HepG2 (cell line): ENCODE measurements at regions not wholly inside any gene's neighbourhood (a gene's known extent, or its start where the extent isn't known, plus 50 kb on each side); places are given as distances from the start of the nearest gene placed in this dataset.

ENCODE experiments used
- ATAC-seq: fragments of 200-7000 bp; cut with Tn5 transposase; 3 replicates; pipeline ENCODE4 v1.9.1; 2020; ENCODE audit warnings: mild to moderate bottlenecking, moderate library complexity
- BruUV-seq: library from RNA; stranded (reverse); fragments of 400-500 nt; replicated peaks from 2 replicates; lab custom pipeline; 2021; lab: Mats Ljungman, UMichigan
- CTCF ChIA-PET: fragments of 300-600 bp; formaldehyde crosslinking; extraction: SDS; loops from one replicate; lab custom pipeline; 2021; ENCODE audit warnings: low total read pairs, inconsistent platforms, low intra/inter-chr PET ratio; lab: Yijun Ruan, JAX
- POLR2A ChIA-PET: fragments of 350-600 bp; sonication (Branson Sonifier 250); formaldehyde crosslinking; loops from one replicate; lab custom pipeline; 2020; ENCODE audit warnings: antibody characterized with exemption, inconsistent platforms; lab: Yijun Ruan, JAX
- DNase-seq: peaks from one replicate; pipeline ENCODE4 v3.0.0-alpha.2; 2015; ENCODE audit warnings: low spot score
- FAIRE-seq: peaks from 3 replicates; lab custom pipeline; 2011; peaks lifted over from hg19 to GRCh38; lab: Jason Lieb, UNC
- H2AFZ ChIP-seq: one replicate; pipeline ENCODE4 v1.6.1; 2011; ENCODE audit warnings: low read length, inconsistent platforms
- H3K27ac ChIP-seq: fragments of 300-600 bp; 3 replicates; pipeline ENCODE4 v1.8.0; 2011; ENCODE audit warnings: mixed run types, mild to moderate bottlenecking, mixed read lengths, low read length, inconsistent platforms; ENCODE audit not compliant: insufficient read depth; ENCODE audit errors: extremely low read length
- H3K27me3 ChIP-seq, 2 experiments: fragments of 200-600 bp in 1 of 2; 2 replicates in 1 of 2; 3 replicates in 1 of 2; pipeline versions ENCODE4 v1.6.0 to v1.8.0; 2011; ENCODE audit warnings: low read length in 2 of 2, mild to moderate bottlenecking in 2 of 2, moderate library complexity in 2 of 2, inconsistent platforms in 1 of 2; ENCODE audit not compliant: insufficient read depth in 2 of 2, control insufficient read depth in 1 of 2
- H3K36me3 ChIP-seq, 2 experiments: fragments of 200-600 bp in 1 of 2; replicated peaks in 1 of 2; 2 replicates in 1 of 2; 3 replicates in 1 of 2; pipeline versions ENCODE4 v1.5.1 to v1.8.0; 2011; ENCODE audit warnings: low read length in 2 of 2, inconsistent platforms in 1 of 2; ENCODE audit not compliant: insufficient read depth in 2 of 2, control insufficient read depth in 1 of 2
- H3K4me1 ChIP-seq: 2 replicates; pipeline ENCODE4 v1.5.1; 2012; ENCODE audit warnings: low read length, inconsistent platforms; ENCODE audit not compliant: insufficient read depth
- H3K4me2 ChIP-seq: 2 replicates; pipeline ENCODE4 v1.6.0; 2011; ENCODE audit warnings: low read depth, low read length, inconsistent platforms
- H3K4me3 ChIP-seq, 3 experiments: fragments of 200-600 bp in 1 of 3; sonication (generic), shearing (Covaris generic) in 1 of 3; replicated peaks in 1 of 3; 2 replicates each; pipeline ENCODE4 v1.5.1; 2011 to 2016; ENCODE audit warnings: low read length in 3 of 3, inconsistent platforms in 2 of 3, low read depth in 2 of 3, mild to moderate bottlenecking in 2 of 3, control low read depth in 1 of 3, mixed read lengths in 1 of 3; ENCODE audit not compliant: insufficient read depth in 1 of 3
- H3K79me2 ChIP-seq: one replicate; pipeline ENCODE4 v1.6.1; 2011; ENCODE audit warnings: low read length, inconsistent platforms; ENCODE audit not compliant: insufficient read depth
- H3K9ac ChIP-seq: 2 replicates; pipeline ENCODE4 v1.6.0; 2011; ENCODE audit warnings: mild to moderate bottlenecking, low read depth, low read length, inconsistent platforms; ENCODE audit not compliant: insufficient read depth
- H3K9me3 ChIP-seq: 2 replicates; pipeline ENCODE4 v1.5.1; 2012; ENCODE audit warnings: mild to moderate bottlenecking, low read length
- H4K20me1 ChIP-seq: 2 replicates; pipeline ENCODE4 v1.6.0; 2011; ENCODE audit warnings: inconsistent platforms, mild to moderate bottlenecking, low read length, moderate library complexity; ENCODE audit not compliant: insufficient read depth
- BCL6 ChIP-seq: IDR thresholded peaks from 2 replicates; pipeline ENCODE4 v1.6.1; 2016; ENCODE audit warnings: missing genetic modification reagents, missing compliant biosample characterization
- BORCS8-MEF2B ChIP-seq: sonication (generic); formaldehyde crosslinking; IDR thresholded peaks from 2 replicates; pipeline ENCODE4 v1.8.0; 2022; ENCODE audit warnings: mild to moderate bottlenecking, missing genetic modification reagents
- HMG20B ChIP-seq: conservative IDR thresholded peaks from 2 replicates; pipeline ENCODE4 v1.6.1; 2016; ENCODE audit warnings: missing genetic modification reagents, missing compliant biosample characterization
- HMGA1 ChIP-seq: sonication (generic); formaldehyde crosslinking; conservative IDR thresholded peaks from 2 replicates; pipeline ENCODE4 v1.4.0; 2020; ENCODE audit warnings: missing genetic modification reagents
- HNRNPUL1 ChIP-seq: fragments of 200-400 bp; formaldehyde crosslinking; IDR thresholded peaks from 2 replicates; pipeline ENCODE4 v1.6.1; 2017; ENCODE audit warnings: low read depth, mild to moderate bottlenecking, low read length, moderate library complexity
- SMC3 ChIP-seq: IDR thresholded peaks from 2 replicates; pipeline ENCODE4 v1.6.1; 2011; ENCODE audit warnings: low read length, improper control_type of control experiment
- SMYD3 ChIP-seq: sonication (generic); formaldehyde crosslinking; IDR thresholded peaks from 2 replicates; pipeline ENCODE4 v1.8.1; 2023; ENCODE audit warnings: mild to moderate bottlenecking, missing genetic modification reagents
- SOX5 ChIP-seq: IDR thresholded peaks from 2 replicates; pipeline ENCODE4 v1.6.1; 2016; ENCODE audit warnings: borderline replicate concordance
- TFAP4 ChIP-seq: sonication (generic); IDR thresholded peaks from 2 replicates; pipeline ENCODE4 v1.6.1; 2016; ENCODE audit warnings: low read depth, borderline replicate concordance
- THAP11 ChIP-seq: IDR thresholded peaks from 2 replicates; pipeline ENCODE4 v1.6.1; 2016; ENCODE audit warnings: missing biosample characterization, missing genetic modification reagents
- ZBED4 ChIP-seq: sonication (generic); formaldehyde crosslinking; IDR thresholded peaks from 2 replicates; pipeline ENCODE4 v1.4.0; 2020; ENCODE audit warnings: missing genetic modification reagents, borderline replicate concordance
- ZBTB25 ChIP-seq: IDR thresholded peaks from 2 replicates; pipeline ENCODE4 v1.6.1; 2018; ENCODE audit warnings: missing genetic modification reagents
- ZNF362 ChIP-seq: sonication (generic); formaldehyde crosslinking; IDR thresholded peaks from 2 replicates; pipeline ENCODE4 v1.4.0; 2020; ENCODE audit warnings: missing genetic modification reagents, mild to moderate bottlenecking, borderline replicate concordance
- ZNF451 ChIP-seq: sonication (generic); formaldehyde crosslinking; IDR thresholded peaks from 2 replicates; pipeline ENCODE4 v1.5.0; 2020; ENCODE audit warnings: mild to moderate bottlenecking, missing genetic modification reagents
- ZNF577 ChIP-seq: sonication (generic); formaldehyde crosslinking; IDR thresholded peaks from 2 replicates; pipeline ENCODE4 v1.4.0; 2020; ENCODE audit warnings: mild to moderate bottlenecking, low read depth, missing genetic modification reagents, borderline replicate concordance
- ZNF597 ChIP-seq: sonication (generic); formaldehyde crosslinking; IDR thresholded peaks from 2 replicates; pipeline ENCODE4 v1.5.0; 2020; ENCODE audit warnings: missing genetic modification reagents
- WGBS: methylation state at CpG from one replicate; pipeline ENCODE4 v1.1.6; 2017; ENCODE audit warnings: low lambda C conversion rate; 5-methylcytosine and 5-hydroxymethylcytosine counted together
- in situ Hi-C: cut with HindIII; loops from 2 replicates; pipeline ENCODE4 v1.10.0; 2017; ENCODE audit warnings: low pct_unique_long_range_greater_than_20kb; ENCODE audit not compliant: extremely low pct_ligation_motif_present
- intact Hi-C: fragments of 100-400 bp; cut with micrococcal nuclease; formaldehyde crosslinking; loops from one replicate; pipeline ENCODE4 v1.10.0; 2022; ENCODE audit not compliant: unreplicated experiment

GRCh38 chr18:38807915-38808314 lies 1242.3 kb upstream of the CELF4 start:
- no peak overlapping the region for H3K9ac ChIP-seq
- no peaks in the 10 kb centered on the region for H4K20me1 ChIP-seq
- TF ChIP-seq ZNF451 (CRISPR knock-in tag) (no peak), BORCS8-MEF2B (CRISPR knock-in tag) (no peak), ZBED4 (CRISPR knock-in tag) (no peak), HNRNPUL1 (no peak), THAP11 (no peak), HMG20B (CRISPR knock-in tag) (no peak), ZNF577 (CRISPR knock-in tag) (no peak), ZNF597 (CRISPR knock-in tag) (no peak), ZNF362 (CRISPR knock-in tag) (no peak), HMGA1 (CRISPR knock-in tag) (no peak), SMYD3 (CRISPR knock-in tag) (no peak), SMC3 (no peak), SOX5 (CRISPR knock-in tag) (no peak), BCL6 (CRISPR knock-in tag) (no peak), ZBTB25 (no peak), TFAP4 (no peak)
- POLR2A ChIA-PET = no interaction called here
- BruUV-seq = no TSS peak
- intact Hi-C loops (no loop called here), in situ Hi-C loops (no loop called here)
- no peak for FAIRE-seq
- H3K4me2 ChIP-seq = no peak overlapping the region
- no peak overlapping the region for H3K27ac ChIP-seq
- ATAC-seq = no peak
- H3K4me1 ChIP-seq = no peaks in the 10 kb centered on the region
- no peaks in the 10 kb centered on the region for H3K27me3 ChIP-seq
- H3K9me3 ChIP-seq = no peaks in the 10 kb centered on the region
- no peak overlapping the region for H2AFZ ChIP-seq
- DNase-seq = no peak
- no peaks in the 10 kb centered on the region for H3K36me3 ChIP-seq
- no peak overlapping the region for H3K4me3 ChIP-seq
- CTCF ChIA-PET = no interaction called here
- 0% methylated on average over 3 of the region's 3 CpGs for WGBS
- H3K79me2 ChIP-seq = no peaks in the 10 kb centered on the region
